Dedifferentiated amniotic fluid mesenchymal stem cell (primary cell): ENCODE measurements at regions not wholly inside any gene's neighbourhood (a gene's known extent, or its start where the extent isn't known, plus 50 kb on each side); places are given as distances from the start of the nearest gene placed in this dataset.

Experiments
- DNase-seq: peaks from one replicate; pipeline ENCODE4 v3.0.0-alpha.2; 2016; ENCODE audit errors: extremely low spot score

DNA sequence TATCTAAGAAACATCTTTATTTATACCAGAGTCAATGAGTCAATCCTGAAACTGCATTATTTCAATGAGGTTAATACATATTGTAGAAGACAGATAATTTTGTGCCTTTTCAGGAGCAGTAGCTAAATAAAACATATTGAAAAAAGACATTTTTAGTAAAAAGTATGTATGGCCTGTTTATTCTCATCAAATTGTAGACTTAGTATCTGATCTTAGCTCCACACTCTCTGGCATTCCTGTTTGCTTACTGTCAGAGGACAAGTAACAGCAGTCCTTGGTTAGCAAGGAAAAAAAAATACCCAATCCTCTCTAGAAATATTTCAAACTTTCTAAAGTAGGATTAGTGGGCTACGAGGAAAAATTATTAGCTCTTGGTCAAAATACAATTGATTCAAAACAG lies 50.5 kb upstream of the GUCY1A1 start:
- no peak for DNase-seq

GRCh38 chr4:155615081-155615887 lies 51.4 kb upstream of the GUCY1A1 start:
- DNase-seq, result no peak

- DNase-seq, result no peak
These were observed 52.4 kb upstream of the GUCY1A1 start for GRCh38 chr4:155614111-155614762.

- DNase-seq, result no peak
These were observed 54.6 kb upstream of the GUCY1A1 start for GRCh38 chr4:155612074-155612473.

- DNase-seq, result no peak
These were observed 55.1 kb upstream of the GUCY1A1 start for GRCh38 chr4:155611501-155611900.

GRCh38 chr4:155610143-155610542 lies 56.5 kb upstream of the GUCY1A1 start:
- DNase-seq, result no peak

DNA sequence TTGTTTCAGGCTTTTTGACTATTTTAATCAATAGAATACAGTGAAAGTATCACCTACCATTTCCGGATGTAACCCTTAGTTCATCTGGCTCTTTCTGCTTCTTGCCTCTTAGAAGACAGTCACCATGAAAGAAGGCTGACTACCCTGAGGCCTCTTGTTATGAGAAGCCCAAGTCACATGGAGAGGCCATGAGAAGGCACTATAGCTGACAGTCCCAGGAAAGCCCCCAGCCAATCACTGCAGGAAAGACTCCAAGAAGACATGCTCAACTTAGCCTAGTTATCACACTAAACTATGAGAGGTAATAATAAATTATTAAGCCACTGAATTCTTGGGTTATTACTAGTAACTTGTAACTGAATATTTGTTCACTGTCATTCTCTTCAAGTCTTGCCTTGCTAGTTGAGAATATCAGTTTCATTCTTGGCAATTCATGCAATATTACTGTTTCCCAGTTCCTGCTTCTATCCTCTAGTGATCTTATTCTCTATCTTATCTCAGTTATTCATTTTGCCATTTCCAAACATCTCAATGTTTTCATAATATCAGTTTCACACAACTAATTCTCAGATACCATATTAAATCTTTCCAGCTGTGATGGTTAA lies 57.1 kb upstream of the GUCY1A1 start:
- DNase-seq, result no peak

DNA sequence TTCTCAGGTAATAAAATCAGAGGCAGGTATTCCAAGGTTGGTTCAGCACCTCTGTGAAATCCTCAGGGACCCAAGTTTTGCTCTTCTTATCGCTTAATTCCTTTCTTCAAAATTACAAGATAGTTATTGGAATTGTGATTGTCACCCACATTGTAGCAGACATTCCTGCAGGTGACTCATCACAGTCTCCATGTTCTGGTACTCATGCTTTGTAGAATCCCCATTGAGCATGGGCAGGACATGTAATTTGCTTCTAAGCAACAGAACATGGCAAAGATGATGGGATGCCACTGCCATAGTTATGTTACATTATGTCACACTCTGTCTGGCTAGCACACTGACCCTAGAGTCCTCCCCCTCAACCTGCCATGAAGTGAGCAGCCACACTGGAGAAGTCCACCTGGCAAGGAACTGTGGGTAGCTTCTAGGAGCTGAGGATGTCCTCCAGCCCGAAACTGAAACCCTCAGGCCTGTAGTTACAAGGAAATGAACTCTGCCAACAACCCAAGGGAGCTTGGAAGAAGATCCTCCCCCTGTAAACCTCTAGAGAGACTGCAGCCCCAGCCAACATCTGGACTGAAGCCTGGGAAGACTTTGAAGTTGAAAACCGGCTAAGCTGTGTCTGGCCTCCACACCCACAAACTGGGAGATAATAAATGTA lies 58.3 kb upstream of the GUCY1A1 start:
- DNase-seq, result no peak

GRCh38 chr4:155607481-155607880 lies 59.2 kb upstream of the GUCY1A1 start:
- DNase-seq, result no peak

DNA sequence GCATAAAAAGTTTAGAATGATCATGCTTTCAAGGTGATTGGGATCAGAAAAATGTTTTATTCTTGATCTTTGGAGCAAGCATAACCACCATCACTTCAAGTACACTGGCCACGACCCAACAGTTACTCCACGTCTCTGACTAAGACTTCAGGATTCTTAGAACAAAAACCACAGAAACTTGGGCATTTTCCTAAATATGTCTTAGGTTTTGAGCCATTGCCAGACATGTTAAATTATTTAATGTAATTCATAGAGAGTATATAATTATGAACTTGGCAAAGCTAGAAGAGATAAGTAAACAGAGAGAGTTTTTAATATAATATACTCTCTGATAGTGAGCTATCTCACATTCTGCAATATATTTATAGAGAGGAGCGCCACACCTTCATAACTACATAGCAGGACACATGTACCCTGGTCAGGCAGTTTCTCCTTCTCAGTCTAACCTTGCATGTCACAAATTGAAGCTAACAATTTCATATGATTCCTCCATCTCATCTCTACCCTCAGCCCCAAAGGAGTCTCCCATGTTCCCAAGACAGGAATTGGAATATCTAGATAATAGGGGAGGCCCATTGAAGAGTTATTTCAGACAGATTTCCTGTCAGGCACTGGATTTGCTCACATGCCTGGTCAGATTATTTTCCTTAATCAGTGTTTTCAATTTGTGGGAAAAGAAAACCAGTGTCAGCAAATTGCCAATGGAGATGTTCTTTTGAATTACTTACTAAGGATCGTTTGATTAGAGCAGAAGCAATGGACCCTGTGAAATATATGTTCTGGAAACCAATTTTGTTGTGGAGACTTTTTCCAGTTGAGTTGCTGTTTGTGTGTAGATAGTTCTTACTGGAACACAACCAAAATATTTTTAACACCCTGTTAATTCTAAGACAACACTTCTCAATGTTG lies 61.7 kb upstream of the GUCY1A1 start:
- peak; percentile 92 for DNase-seq

DNA sequence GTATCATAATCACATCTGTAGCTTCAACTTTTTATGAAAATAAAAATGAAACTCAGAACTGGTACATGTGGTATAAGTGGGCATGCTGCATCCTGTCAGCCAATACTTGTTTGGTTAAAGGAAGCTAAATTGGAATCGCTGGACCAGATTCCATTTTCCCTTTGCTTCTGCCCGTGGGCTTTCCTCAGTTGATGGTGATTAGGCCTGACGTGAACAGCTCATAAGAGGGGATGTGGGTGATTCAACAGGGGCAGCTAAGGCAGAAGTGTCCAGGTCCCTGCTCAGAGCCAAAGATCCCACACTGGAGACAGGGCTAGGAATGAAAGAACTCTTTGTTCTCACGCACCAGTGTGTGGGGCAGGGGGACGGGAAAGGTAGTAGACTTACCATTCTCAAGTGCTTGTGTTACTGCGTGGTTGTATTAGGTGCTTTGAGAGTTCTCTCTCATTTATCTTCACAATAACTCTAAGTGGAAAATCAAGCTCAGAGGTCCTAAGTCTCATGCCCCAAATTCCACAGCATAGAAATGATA lies 63.2 kb upstream of the GUCY1A1 start:
- DNase-seq, result no peak

GRCh38 chr4:155602351-155603140 lies 64.1 kb upstream of the GUCY1A1 start:
- no peak for DNase-seq

DNA sequence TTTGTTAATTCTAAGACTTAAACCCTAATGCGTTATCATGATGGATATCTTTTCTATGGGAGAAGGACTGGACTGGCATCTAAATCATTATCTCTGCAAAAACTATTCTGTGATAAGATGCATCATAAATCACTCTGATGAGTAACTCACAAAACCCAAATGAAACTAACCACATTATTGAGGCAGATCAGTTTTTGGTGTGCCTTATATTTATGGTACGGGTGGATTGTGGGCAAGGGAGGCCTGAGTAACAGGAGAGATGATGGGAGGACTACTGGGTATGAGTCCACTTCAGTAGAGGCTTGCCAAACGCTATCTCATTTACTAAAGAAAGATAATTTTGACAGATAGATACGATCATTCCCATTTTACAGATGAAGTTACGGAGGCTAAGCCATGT lies 66.4 kb upstream of the GUCY1A1 start:
- no peak for DNase-seq

DNA sequence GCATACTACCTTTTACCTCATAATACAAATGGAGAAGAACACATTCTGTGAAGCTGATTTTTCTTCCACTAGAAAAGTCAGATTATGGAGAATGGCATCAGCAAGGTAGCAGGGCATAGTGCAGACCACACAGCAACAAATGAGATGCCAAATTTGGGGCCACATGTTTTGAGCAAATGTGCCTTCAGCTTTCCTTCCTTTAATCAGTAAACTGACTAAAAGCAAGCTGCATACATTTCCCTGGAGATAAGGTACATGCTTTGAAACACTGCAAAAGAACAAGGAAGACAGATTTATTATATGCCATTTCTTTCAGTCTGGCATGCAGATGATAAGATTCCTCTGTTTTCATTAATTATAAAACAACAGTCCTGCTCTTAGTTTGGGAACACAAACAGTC lies 67.1 kb upstream of the GUCY1A1 start:
- no peak for DNase-seq

DNA sequence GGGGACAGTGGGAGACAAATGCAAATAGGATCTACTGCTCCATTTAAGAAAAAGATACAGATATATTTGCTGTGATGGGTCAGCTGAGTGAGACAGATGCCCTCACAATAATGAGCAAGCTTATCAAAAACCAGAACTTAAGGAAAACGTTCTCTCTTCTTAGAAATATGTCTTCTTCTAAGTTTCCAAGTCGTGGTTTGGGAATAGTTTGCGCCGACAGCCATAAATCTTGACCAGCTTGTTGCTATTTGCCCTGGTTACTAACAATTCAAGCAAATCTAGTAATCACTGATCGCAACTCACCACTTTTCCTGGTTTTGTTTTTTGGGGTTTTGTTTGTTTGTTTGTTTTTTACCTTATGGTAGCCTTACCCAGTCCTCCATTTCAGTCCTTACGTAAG lies 67.6 kb upstream of the GUCY1A1 start:
- DNase-seq, result no peak

DNA sequence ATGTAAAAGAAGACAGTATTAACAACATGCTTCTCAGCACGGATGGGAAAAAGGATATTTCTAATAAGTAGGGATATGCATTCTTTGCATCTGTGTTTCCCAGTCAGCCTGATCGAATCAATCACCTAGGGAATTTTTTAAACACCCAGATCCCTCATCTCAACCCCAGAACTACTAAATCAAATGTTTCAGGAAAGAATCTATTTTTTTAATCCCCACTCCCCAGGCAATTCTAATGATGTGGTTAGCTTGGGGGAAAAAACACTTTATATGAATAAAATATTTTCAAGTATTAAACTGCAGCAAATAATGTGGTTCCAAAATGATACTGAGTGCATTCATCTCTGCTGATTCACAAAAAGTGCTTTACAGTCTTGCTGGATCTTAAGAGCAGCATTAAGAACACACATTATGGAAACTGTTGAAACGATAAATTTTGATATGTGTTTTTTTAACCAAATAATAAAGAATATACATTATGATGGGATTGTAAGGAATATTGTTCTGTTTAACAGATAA lies 68.7 kb upstream of the GUCY1A1 start:
- no peak for DNase-seq

GRCh38 chr4:155597281-155597680 lies 69.4 kb upstream of the GUCY1A1 start:
- no peak for DNase-seq

GRCh38 chr4:155593793-155594192 lies 72.9 kb upstream of the GUCY1A1 start:
- no peak for DNase-seq

DNA sequence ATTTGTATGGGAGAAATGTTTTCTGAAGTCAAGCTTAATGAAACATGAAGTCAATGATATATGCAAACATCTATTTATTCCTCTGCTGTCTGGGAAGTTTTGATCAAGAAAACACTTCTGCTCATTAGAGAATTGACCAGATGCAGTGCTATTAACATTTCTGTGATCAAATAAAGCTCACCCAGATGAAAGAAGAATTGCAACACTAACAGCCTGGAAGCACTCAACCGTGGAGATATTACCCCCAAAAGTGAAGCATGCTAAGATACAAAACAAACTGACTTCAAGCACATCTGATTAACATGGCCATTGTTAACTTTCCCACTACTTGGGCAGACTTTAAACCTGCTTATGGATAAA lies 73.7 kb upstream of the GUCY1A1 start:
- DNase-seq, result no peak
